Suprapubic skin (tissue), 4 donors: ENCODE measurements at regions not wholly inside any gene's neighbourhood (a gene's known extent, or its start where the extent isn't known, plus 50 kb on each side); places are given as distances from the start of the nearest gene placed in this dataset.

Experiments
- DNase-seq, 2 donors: peaks; one replicate each; pipeline ENCODE4 v3.0.0-alpha.2; 2019; ENCODE audit warnings: low spot score in 2 of 2
- H3K27ac ChIP-seq: fragments of 200-600 bp; sonication (generic); one replicate; pipeline ENCODE4 v1.5.1; 2019
- H3K27me3 ChIP-seq: fragments of 200-600 bp; sonication (generic); one replicate; pipeline ENCODE4 v1.5.1; 2019
- H3K36me3 ChIP-seq: fragments of 200-600 bp; sonication (generic); one replicate; pipeline ENCODE4 v1.5.1; 2019
- H3K4me1 ChIP-seq: fragments of 200-600 bp; sonication (generic); one replicate; pipeline ENCODE4 v1.5.1; 2019
- H3K4me3 ChIP-seq: fragments of 200-600 bp; sonication (generic); one replicate; pipeline ENCODE4 v1.5.1; 2019; ENCODE audit warnings: mild to moderate bottlenecking
- H3K9me3 ChIP-seq: fragments of 200-600 bp; sonication (generic); one replicate; pipeline ENCODE4 v1.5.1; 2019
- EP300 ChIP-seq: sonication (generic); formaldehyde crosslinking; IDR thresholded peaks from one replicate; pipeline ENCODE4 v1.6.1; 2017; ENCODE audit warnings: antibody characterized with exemption
- POLR2A ChIP-seq, 2 donors: fragments of 450-650 bp; IDR thresholded peaks; one replicate each; pipeline ENCODE4 v1.6.1; 2017; ENCODE audit warnings: antibody characterized with exemption in 2 of 2, mild to moderate bottlenecking in 2 of 2, moderate library complexity in 2 of 2
- POLR2AphosphoS5 ChIP-seq, 3 donors: sonication (generic); formaldehyde crosslinking; IDR thresholded peaks; one replicate each; pipeline ENCODE4 v1.6.1; 2017; ENCODE audit warnings: antibody characterized with exemption in 3 of 3
- WGBS: methylation state at CpG from one replicate; pipeline ENCODE4 v1.1.5; 2018; 5-methylcytosine and 5-hydroxymethylcytosine counted together
- TF ChIP-seq, protein P1 (sequence below), 2 donors: fragments of 200-600 bp in 1 of 2; fragments of 450-650 bp in 1 of 2; sonication (generic) in 1 of 2; IDR thresholded peaks; one replicate each; pipeline ENCODE4 v1.5.1; 2016 to 2019; ENCODE audit warnings: antibody characterized with exemption in 2 of 2, mild to moderate bottlenecking in 1 of 2, moderate library complexity in 1 of 2

DNA sequence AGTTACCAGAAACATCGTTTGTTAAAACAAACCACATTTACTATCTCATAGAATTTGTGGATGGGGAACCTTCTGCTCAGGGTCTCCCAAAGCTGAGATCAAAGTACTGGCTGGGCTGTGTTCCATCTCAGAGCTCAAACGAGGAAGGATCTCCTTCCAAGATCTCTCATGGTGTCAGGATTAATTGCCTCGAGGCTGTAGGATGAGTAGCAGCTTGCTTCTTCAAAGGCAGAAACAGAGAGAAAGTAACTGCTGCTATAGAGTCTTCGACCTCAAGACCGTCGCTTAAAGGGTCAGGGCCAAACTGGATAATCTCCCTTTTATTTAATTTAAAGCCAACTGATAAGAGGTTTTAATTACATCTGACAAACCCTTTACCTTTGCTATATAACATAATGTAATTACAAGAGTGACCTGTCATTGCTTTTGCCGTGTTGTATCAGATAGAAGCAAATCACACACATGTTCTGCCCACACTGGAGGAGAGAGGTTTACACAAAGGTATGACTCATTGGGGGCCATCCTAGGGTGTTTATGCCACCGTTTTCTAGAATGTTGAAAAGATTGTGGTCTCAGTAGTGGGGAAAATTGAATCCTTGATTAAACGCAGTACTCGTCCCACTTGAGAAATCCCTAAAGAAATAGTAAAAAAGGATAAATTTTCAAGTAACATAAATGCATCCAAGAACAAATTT lies 868.8 kb upstream of the TMEM132C start:
- 28% methylated on average over 10 of the region's 10 CpGs for WGBS
- Histone ChIP-seq H3K27ac (no peak overlapping the region), H3K9me3 (no peaks in the 10 kb centered on the region), H3K4me1 (no peaks in the 10 kb centered on the region), H3K36me3 (no peaks in the 10 kb centered on the region), H3K27me3 (no peaks in the 10 kb centered on the region), H3K4me3 (no peak overlapping the region)
- DNase-seq, result no peak
- TF ChIP-seq, protein P1, sequence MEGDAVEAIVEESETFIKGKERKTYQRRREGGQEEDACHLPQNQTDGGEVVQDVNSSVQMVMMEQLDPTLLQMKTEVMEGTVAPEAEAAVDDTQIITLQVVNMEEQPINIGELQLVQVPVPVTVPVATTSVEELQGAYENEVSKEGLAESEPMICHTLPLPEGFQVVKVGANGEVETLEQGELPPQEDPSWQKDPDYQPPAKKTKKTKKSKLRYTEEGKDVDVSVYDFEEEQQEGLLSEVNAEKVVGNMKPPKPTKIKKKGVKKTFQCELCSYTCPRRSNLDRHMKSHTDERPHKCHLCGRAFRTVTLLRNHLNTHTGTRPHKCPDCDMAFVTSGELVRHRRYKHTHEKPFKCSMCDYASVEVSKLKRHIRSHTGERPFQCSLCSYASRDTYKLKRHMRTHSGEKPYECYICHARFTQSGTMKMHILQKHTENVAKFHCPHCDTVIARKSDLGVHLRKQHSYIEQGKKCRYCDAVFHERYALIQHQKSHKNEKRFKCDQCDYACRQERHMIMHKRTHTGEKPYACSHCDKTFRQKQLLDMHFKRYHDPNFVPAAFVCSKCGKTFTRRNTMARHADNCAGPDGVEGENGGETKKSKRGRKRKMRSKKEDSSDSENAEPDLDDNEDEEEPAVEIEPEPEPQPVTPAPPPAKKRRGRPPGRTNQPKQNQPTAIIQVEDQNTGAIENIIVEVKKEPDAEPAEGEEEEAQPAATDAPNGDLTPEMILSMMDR (IDR thresholded peaks at IDR 0.05), result no peak
- no peak for TF ChIP-seq POLR2A (IDR thresholded peaks at IDR 0.05)
- no peak for TF ChIP-seq EP300
- TF ChIP-seq POLR2AphosphoS5 (IDR thresholded peaks at IDR 0.05), result no peak

DNA sequence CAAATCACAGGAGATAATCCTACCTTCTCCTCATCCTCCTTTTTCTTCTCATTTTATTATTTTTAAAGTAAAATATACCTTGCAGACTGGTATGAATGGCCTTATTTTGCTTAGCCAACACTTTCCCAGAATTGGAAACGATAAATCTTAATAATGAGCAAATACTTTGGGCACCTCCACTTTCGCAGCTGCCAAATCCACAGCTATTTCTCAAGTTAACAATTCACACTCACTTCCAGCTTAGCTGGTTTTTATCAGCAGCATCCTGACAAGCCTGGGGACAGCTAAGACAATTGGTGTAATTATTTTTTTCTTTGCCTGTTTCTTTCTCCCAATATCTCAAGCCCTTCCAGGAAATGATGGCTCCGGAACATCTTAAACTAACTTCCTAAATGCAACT lies 867.5 kb upstream of the TMEM132C start:
- no peaks in the 10 kb centered on the region for H3K4me1 ChIP-seq
- 67% methylated on average over 3 of the region's 3 CpGs for WGBS
- no peak for TF ChIP-seq POLR2AphosphoS5 (IDR thresholded peaks at IDR 0.05)
- TF ChIP-seq POLR2A (IDR thresholded peaks at IDR 0.05), result no peak
- TF ChIP-seq, protein P1 (IDR thresholded peaks at IDR 0.05), result no peak
- TF ChIP-seq EP300, result no peak
- no peak for DNase-seq
- H3K4me3 ChIP-seq, result no peak overlapping the region
- no peaks in the 10 kb centered on the region for H3K9me3 ChIP-seq
- no peaks in the 10 kb centered on the region for H3K36me3 ChIP-seq
- H3K27me3 ChIP-seq, result no peaks in the 10 kb centered on the region
- no peak overlapping the region for H3K27ac ChIP-seq

DNA sequence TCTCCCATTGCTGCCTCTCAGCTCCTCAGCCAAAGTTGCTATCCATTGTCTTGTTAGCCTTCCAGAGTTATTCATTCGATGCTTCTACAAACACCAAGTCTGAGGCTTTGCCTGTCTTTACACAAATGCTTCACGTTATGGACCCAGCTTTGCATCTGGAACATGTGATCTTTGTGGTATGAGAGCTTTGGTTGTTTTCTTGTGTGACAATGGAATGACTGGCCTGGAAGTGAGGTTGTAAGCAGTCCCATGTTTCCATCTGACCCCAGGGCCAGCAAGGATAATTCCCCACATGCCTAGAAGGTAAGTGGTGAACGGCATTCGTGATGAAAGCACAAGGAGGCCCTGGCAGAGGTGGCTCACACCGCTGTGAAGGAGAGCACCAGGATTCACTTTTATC lies 866.7 kb upstream of the TMEM132C start:
- H3K4me1 ChIP-seq, result no peaks in the 10 kb centered on the region
- WGBS, result 60% methylated on average over 5 of the region's 5 CpGs
- no peak for TF ChIP-seq POLR2AphosphoS5 (IDR thresholded peaks at IDR 0.05)
- TF ChIP-seq EP300, result no peak

DNA sequence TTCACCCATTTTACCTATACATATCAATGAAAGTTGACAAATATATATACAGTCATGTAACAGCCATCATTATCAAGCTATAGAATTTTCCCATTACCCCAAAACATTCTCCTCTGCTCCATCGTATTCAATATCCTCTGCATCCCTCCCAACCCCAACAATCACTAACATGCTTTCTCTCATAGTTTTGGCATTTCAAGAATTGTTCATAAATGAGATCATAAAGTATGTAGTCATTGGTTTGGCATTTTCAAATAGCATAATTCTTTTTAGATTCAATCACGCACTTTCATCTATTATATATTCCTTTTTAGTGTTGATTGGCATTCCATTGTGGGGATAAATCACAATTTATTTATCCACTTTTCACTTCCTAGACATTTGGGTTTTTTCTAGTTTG lies 866.0 kb upstream of the TMEM132C start:
- TF ChIP-seq, protein P1 (IDR thresholded peaks at IDR 0.05), result no peak
- TF ChIP-seq POLR2AphosphoS5 (IDR thresholded peaks at IDR 0.05), result no peak
- no peak for TF ChIP-seq EP300
- TF ChIP-seq POLR2A (IDR thresholded peaks at IDR 0.05), result no peak
- WGBS, result 50% methylated on average over 2 of the region's 2 CpGs

More for the DNA sequence above, 866.7 kb upstream of the TMEM132C start:
- H3K36me3 ChIP-seq, result no peaks in the 10 kb centered on the region
- H3K27ac ChIP-seq, result no peak overlapping the region
- no peak for DNase-seq
- H3K9me3 ChIP-seq, result no peaks in the 10 kb centered on the region
- H3K4me3 ChIP-seq, result no peak overlapping the region
- no peaks in the 10 kb centered on the region for H3K27me3 ChIP-seq

DNA sequence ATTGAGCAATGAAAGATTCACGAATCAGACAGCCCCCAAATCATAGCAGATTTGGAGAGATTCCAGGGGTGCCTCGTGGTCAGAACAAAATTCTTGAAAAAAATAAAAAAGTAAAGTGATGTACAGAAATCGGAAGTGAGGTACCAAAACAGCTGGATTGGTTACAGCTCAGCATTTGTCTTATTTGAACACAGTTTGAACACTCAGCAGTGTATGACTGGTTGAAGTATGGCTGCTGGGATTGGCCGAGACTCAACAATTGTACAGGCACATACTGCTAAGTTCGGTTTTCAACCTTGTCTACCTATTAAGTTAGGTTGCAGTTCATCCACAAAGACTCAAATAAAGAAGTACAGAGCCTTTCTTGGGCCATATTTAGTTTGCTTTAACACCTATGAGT lies 865.4 kb upstream of the TMEM132C start:
- DNase-seq, result no peak
- no peak overlapping the region for H3K27ac ChIP-seq
- no peaks in the 10 kb centered on the region for H3K9me3 ChIP-seq
- no peaks in the 10 kb centered on the region for H3K4me1 ChIP-seq
- TF ChIP-seq, protein P1 (IDR thresholded peaks at IDR 0.05), result no peak
- TF ChIP-seq POLR2AphosphoS5 (IDR thresholded peaks at IDR 0.05), result no peak
- no peak for TF ChIP-seq EP300
- TF ChIP-seq POLR2A (IDR thresholded peaks at IDR 0.05), result no peak
- 56% methylated on average over 5 of the region's 5 CpGs for WGBS
- no peaks in the 10 kb centered on the region for H3K27me3 ChIP-seq
- H3K4me3 ChIP-seq, result no peak overlapping the region
- no peaks in the 10 kb centered on the region for H3K36me3 ChIP-seq

More for the DNA sequence above, 866.0 kb upstream of the TMEM132C start:
- Histone ChIP-seq H3K9me3 (no peaks in the 10 kb centered on the region), H3K36me3 (no peaks in the 10 kb centered on the region), H3K4me1 (no peaks in the 10 kb centered on the region), H3K27ac (no peak overlapping the region), H3K4me3 (no peak overlapping the region), H3K27me3 (no peaks in the 10 kb centered on the region)
- DNase-seq, result no peak
